ENCODE measurements at regions not wholly inside any gene's neighbourhood (a gene's known extent, or its start where the extent isn't known, plus 50 kb on each side); places are given as distances from the start of the nearest gene placed in this dataset.

DNA sequence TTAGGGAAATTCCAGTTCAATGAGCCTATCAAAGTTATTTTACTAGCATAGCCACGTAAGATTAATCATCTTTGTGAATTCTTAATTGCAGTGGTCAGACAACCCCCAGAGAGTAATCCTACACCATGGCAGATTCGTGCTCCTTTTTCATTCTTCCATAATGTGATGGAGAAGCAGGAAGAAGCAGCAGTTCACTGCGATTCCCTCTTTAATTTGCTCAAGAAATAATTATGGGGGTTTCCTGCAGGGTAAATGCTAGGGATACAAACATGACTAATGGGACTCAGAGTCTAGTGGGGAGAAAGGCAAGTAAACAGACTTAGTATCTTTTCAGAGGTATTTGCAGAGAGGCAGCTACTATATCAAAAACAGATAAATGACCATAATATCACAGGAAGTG, 175.8 kb upstream of the HNRNPA3 start:
- TF ChIP-seq PPARA (CRISPR knock-in tag; IDR thresholded peaks at IDR 0.05; ENCODE audit: borderline replicate concordance): no peak
- TF ChIP-seq ZFP30 (CRISPR knock-in tag; IDR thresholded peaks at IDR 0.05): no peak
- no peak for TF ChIP-seq ZNF565 (CRISPR knock-in tag; conservative IDR thresholded peaks at IDR 0.05; ENCODE audit: low read depth)
- TF ChIP-seq, protein P1, sequence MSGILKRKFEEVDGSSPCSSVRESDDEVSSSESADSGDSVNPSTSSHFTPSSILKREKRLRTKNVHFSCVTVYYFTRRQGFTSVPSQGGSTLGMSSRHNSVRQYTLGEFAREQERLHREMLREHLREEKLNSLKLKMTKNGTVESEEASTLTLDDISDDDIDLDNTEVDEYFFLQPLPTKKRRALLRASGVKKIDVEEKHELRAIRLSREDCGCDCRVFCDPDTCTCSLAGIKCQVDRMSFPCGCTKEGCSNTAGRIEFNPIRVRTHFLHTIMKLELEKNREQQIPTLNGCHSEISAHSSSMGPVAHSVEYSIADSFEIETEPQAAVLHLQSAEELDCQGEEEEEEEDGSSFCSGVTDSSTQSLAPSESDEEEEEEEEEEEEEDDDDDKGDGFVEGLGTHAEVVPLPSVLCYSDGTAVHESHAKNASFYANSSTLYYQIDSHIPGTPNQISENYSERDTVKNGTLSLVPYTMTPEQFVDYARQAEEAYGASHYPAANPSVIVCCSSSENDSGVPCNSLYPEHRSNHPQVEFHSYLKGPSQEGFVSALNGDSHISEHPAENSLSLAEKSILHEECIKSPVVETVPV (CRISPR knock-in tag; IDR thresholded peaks at IDR 0.05): no peak
- no peak for TF ChIP-seq RARB (CRISPR knock-in tag; IDR thresholded peaks at IDR 0.05)
- TF ChIP-seq BACH2 (CRISPR knock-in tag; IDR thresholded peaks at IDR 0.05; ENCODE audit: borderline replicate concordance): no peak
- TF ChIP-seq ZNF70 (CRISPR knock-in tag; IDR thresholded peaks at IDR 0.05): no peak
- TF ChIP-seq ISL1 (CRISPR knock-in tag; IDR thresholded peaks at IDR 0.05): no peak
- TF ChIP-seq, protein P2, sequence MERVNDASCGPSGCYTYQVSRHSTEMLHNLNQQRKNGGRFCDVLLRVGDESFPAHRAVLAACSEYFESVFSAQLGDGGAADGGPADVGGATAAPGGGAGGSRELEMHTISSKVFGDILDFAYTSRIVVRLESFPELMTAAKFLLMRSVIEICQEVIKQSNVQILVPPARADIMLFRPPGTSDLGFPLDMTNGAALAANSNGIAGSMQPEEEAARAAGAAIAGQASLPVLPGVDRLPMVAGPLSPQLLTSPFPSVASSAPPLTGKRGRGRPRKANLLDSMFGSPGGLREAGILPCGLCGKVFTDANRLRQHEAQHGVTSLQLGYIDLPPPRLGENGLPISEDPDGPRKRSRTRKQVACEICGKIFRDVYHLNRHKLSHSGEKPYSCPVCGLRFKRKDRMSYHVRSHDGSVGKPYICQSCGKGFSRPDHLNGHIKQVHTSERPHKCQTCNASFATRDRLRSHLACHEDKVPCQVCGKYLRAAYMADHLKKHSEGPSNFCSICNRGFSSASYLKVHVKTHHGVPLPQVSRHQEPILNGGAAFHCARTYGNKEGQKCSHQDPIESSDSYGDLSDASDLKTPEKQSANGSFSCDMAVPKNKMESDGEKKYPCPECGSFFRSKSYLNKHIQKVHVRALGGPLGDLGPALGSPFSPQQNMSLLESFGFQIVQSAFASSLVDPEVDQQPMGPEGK (CRISPR knock-in tag; IDR thresholded peaks at IDR 0.05; ENCODE audit: borderline replicate concordance): no peak
